Heart right ventricle (tissue), 16 donors: ENCODE measurements at regions not wholly inside any gene's neighbourhood (a gene's known extent, or its start where the extent isn't known, plus 50 kb on each side); places are given as distances from the start of the nearest gene placed in this dataset.

Experiments
- ATAC-seq, 8 donors: fragments of 200-7000 bp; cut with Tn5 transposase; one replicate each; pipeline ENCODE4 v1.9.1; 2020; ENCODE audit warnings: mild to moderate bottlenecking in 8 of 8, moderate library complexity in 8 of 8, moderate number of reproducible peaks in 1 of 8
- DNase-seq, 2 donors: peaks; one replicate each; pipeline ENCODE4 v3.0.0-alpha.2; 2020
- H3K27ac ChIP-seq, 10 donors: fragments of 200-600 bp; sonication (generic) in 2 of 10; one replicate each; pipeline versions ENCODE4 v1.5.0 to v1.8.0; 2020 to 2022; ENCODE audit warnings: mild to moderate bottlenecking in 3 of 10
- H3K27me3 ChIP-seq, 7 donors: fragments of 200-600 bp; one replicate each; pipeline ENCODE4 v1.8.0; 2021 to 2022; ENCODE audit warnings: mild to moderate bottlenecking in 2 of 7
- H3K36me3 ChIP-seq, 9 donors: fragments of 200-600 bp; sonication (generic) in 1 of 9; one replicate each; pipeline versions ENCODE4 v1.5.0 to v1.8.0; 2020 to 2022; ENCODE audit warnings: mild to moderate bottlenecking in 2 of 9
- H3K4me1 ChIP-seq, 9 donors: fragments of 200-600 bp; sonication (generic) in 1 of 9; one replicate each; pipeline versions ENCODE4 v1.5.0 to v1.8.0; 2020 to 2022; ENCODE audit warnings: mild to moderate bottlenecking in 4 of 9
- H3K4me3 ChIP-seq, 10 donors: fragments of 200-600 bp; sonication (generic) in 2 of 10; one replicate each; pipeline versions ENCODE4 v1.5.0 to v1.8.0; 2020 to 2022; ENCODE audit warnings: mild to moderate bottlenecking in 7 of 10, moderate library complexity in 2 of 10
- H3K9me3 ChIP-seq, 11 donors: fragments of 200-600 bp in 10 of 11; sonication (generic) in 2 of 11; one replicate each; pipeline versions ENCODE4 v1.5.0 to v1.8.0; 2013 to 2022; ENCODE audit warnings: mild to moderate bottlenecking in 2 of 11, control low read depth in 1 of 11, moderate library complexity in 1 of 11
- WGBS, 2 donors: extraction: QIAGEN DNeasy Blood & Tissue Kit; methylation state at CpG; one replicate each; pipeline ENCODE4 v1.1.7; 2013; ENCODE audit warnings: inconsistent platforms in 1 of 2; 5-methylcytosine and 5-hydroxymethylcytosine counted together
- intact Hi-C, 10 donors: fragments of 100-400 bp; cut with DNase I; formaldehyde crosslinking; loops; one replicate each; pipeline versions ENCODE4 v1.11.1 to v1.14.2; 2022
- TF ChIP-seq, protein P1 (sequence below), 9 donors: fragments of 200-600 bp; sonication (generic) in 2 of 9; IDR thresholded peaks; one replicate each; pipeline versions ENCODE4 v1.5.0 to v1.8.0; 2021 to 2022; ENCODE audit warnings: antibody characterized with exemption in 9 of 9, mild to moderate bottlenecking in 5 of 9, moderate library complexity in 1 of 9
- donor health status: Arrhythmogenic right ventricular cardiomyopathy.
- donor health status: ischemic (EF 13 %, LVEDD 7.1; RV severe dilation, severe dysfunction).
- donor health status: healthy with polysubstance abuse.
- donor health status: DM: no; HTN: yes; CAD: no.
- donor health status: DM: no; HTN: no; CAD: no.
- donor health status: ischemic (EF 25% LVEDD 6.9; RV normal size, moderate dysfunction).
- donor health status: ischemic (EF 25% LVEDD 5.7; RV mildly dilated, moderate dysfunction).
- donor health status: healthy.
- donor health status: DM: yes; HTN: yes; CAD: no.
- donor health status: Ischemic cardiomyopathy.
- donor health status: ischemic (EF 35%, LVEDD 5.7; RV mildly dilated, moderate dysfunction).
- donor health status: nonischemic (EF 11% LVEDD 7.7; RV severe dilation, severe dysfunction).
- donor health status: DM: yes; HTN: yes; CAD: no.
- donor health status: PGD.
- donor health status: ischemic (EF 29% LVEDD 5.4; RV normal size, mild dysfunction).
- donor health status: nonischemic (EF 23%, LVEDD 6.1; RV moderate dilation, normal function).

DNA sequence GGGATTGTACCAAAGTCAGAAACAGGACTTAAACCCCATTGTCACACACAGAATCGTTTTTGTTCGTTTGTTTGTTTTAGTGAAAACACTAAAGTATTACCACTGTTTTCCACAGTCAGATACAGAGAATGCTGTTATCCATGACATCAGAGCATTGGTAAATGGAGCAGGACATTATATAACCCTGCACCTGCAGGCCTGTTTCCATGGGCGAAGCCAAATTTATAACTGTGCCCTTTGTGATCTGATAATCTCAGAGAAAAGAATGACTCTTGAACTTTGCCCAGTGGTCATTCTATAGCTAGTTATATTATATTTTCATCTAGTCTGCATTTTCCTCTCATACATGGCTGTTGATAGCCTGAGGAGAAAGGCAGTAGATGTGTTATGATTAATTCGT, 217.6 kb downstream of the TMEM182 start:
- intact Hi-C loops = no loop called here
- peaks cover 0 to 7% (median 0%) of the 10 kb centered on the region in 9 donors for H3K4me1 ChIP-seq
- no peak overlapping the region for H3K27ac ChIP-seq
- no peaks in the 10 kb centered on the region for H3K9me3 ChIP-seq
- no peaks in the 10 kb centered on the region for H3K36me3 ChIP-seq
- ATAC-seq (no peak), DNase-seq (no peak)
- H3K27me3 ChIP-seq = peaks cover 0 to under 1% (median 0%) of the 10 kb centered on the region in 7 donors
- 81 to 85% methylated on average over 4 of the region's 4 CpGs for WGBS, 2 donors
- H3K4me3 ChIP-seq = no peak overlapping the region
- TF ChIP-seq, protein P1, sequence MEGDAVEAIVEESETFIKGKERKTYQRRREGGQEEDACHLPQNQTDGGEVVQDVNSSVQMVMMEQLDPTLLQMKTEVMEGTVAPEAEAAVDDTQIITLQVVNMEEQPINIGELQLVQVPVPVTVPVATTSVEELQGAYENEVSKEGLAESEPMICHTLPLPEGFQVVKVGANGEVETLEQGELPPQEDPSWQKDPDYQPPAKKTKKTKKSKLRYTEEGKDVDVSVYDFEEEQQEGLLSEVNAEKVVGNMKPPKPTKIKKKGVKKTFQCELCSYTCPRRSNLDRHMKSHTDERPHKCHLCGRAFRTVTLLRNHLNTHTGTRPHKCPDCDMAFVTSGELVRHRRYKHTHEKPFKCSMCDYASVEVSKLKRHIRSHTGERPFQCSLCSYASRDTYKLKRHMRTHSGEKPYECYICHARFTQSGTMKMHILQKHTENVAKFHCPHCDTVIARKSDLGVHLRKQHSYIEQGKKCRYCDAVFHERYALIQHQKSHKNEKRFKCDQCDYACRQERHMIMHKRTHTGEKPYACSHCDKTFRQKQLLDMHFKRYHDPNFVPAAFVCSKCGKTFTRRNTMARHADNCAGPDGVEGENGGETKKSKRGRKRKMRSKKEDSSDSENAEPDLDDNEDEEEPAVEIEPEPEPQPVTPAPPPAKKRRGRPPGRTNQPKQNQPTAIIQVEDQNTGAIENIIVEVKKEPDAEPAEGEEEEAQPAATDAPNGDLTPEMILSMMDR (IDR thresholded peaks at IDR 0.05) = no peak

- intact Hi-C loops = loop anchor here in 1 of 10 donors (10.0 kb wide), 1 partner anchor 61 kb away; no protein-coding TSS in a partner anchor
- TF ChIP-seq, protein P1 (IDR thresholded peaks at IDR 0.05) = no peak
- H3K36me3 ChIP-seq = no peaks in the 10 kb centered on the region
- no peaks in the 10 kb centered on the region for H3K9me3 ChIP-seq
- ATAC-seq (no peak), DNase-seq (no peak)
- no peaks in the 10 kb centered on the region for H3K4me1 ChIP-seq
- peaks cover 0 to 3% (median 0%) of the 10 kb centered on the region in 7 donors for H3K27me3 ChIP-seq
- no peak overlapping the region for H3K27ac ChIP-seq
- 89 to 94% methylated on average over 3 of the region's 3 CpGs for WGBS, 2 donors
- no peak overlapping the region for H3K4me3 ChIP-seq
Observed at GRCh38 chr2:102983786-102984185, 222.0 kb downstream of the TMEM182 start.

DNA sequence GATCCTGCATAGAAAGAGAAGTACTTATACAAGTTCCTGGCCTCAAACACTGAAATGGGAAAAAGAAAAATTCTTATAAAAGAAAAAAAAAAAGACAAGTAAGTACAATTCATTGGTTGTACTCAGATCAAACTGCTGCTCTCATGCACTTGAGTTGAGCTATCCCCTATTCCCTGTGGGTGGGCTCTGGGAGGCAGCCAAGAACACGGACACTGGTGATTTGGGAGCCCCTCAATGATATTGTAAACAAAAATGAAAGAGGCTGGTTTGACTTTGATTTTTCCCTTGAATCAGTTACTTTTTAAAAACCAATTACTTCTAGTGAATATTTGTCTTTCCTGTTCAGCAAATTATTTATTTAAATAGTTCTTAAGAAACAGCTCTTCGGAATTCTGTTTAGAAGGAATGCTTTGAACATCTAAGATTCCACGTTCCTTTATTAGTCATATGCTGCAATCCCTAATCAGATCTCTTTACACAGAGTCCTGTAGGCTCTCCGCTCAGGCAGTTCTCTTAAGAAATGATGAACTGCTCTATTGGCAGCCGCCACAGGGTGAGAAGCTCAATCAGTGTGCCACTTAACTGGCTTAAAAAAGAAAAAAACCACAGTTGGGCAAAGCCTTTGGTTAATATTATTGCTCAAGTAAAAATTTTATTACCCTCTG, 225.1 kb downstream of the TMEM182 start:
- peaks cover 0 to 3% (median 0%) of the 10 kb centered on the region in 7 donors for H3K27me3 ChIP-seq
- no peaks in the 10 kb centered on the region for H3K9me3 ChIP-seq
- 60 to 73% methylated on average over 5 of the region's 5 CpGs for WGBS, 2 donors
- ATAC-seq (no peak), DNase-seq (no peak)
- no peak overlapping the region for H3K27ac ChIP-seq
- no peak overlapping the region for H3K4me3 ChIP-seq
- no peaks in the 10 kb centered on the region for H3K36me3 ChIP-seq
- TF ChIP-seq, protein P1 (IDR thresholded peaks at IDR 0.05) = no peak
- intact Hi-C loops = loop anchor here in 1 of 10 donors (10.0 kb wide), 1 partner anchor 58 kb away; no protein-coding TSS in a partner anchor
- H3K4me1 ChIP-seq = no peaks in the 10 kb centered on the region

DNA sequence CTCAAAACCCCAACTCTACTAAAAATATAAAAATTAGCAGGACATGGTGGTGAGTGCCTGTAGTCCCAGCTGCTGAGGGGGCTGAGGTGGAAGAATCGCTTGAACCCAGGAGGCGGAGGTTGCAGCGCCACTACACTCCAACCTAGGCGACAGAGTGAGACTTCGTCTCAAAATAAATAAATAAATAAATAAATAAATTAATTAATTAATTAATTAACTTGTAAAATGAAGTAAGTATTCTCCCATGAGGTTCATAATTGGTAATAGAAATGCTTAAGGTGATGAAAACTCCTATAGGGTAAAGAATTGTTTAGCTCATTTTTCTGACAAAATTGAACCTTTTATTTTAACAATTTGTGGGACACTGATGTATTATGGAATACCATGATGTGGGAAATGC, 230.8 kb downstream of the TMEM182 start:
- TF ChIP-seq, protein P1 (IDR thresholded peaks at IDR 0.05) = no peak
- H3K27ac ChIP-seq = no peak overlapping the region
- no peak overlapping the region for H3K4me3 ChIP-seq
- no peak for DNase-seq
- intact Hi-C loops = no loop called here
- WGBS, 2 donors = 97 to 98% methylated on average over 5 of the region's 5 CpGs
- no peaks in the 10 kb centered on the region for H3K36me3 ChIP-seq
- no peak for ATAC-seq
- H3K27me3 ChIP-seq = no peaks in the 10 kb centered on the region
- no peaks in the 10 kb centered on the region for H3K9me3 ChIP-seq
- no peaks in the 10 kb centered on the region for H3K4me1 ChIP-seq
